GM10266 (cell line): ENCODE measurements at regions not wholly inside any gene's neighbourhood (a gene's known extent, or its start where the extent isn't known, plus 50 kb on each side); places are given as distances from the start of the nearest gene placed in this dataset.

Experiments used
- DNase-seq: peaks from one replicate; pipeline ENCODE4 v3.0.0; 2012; ENCODE audit errors: extremely low spot score
- CTCF ChIP-seq: IDR thresholded peaks from 2 replicates; pipeline ENCODE4 v1.5.1; 2012; ENCODE audit warnings: mild to moderate bottlenecking, low read depth; ENCODE audit not compliant: control insufficient read depth, insufficient read depth; ENCODE audit errors: missing control alignments

DNA sequence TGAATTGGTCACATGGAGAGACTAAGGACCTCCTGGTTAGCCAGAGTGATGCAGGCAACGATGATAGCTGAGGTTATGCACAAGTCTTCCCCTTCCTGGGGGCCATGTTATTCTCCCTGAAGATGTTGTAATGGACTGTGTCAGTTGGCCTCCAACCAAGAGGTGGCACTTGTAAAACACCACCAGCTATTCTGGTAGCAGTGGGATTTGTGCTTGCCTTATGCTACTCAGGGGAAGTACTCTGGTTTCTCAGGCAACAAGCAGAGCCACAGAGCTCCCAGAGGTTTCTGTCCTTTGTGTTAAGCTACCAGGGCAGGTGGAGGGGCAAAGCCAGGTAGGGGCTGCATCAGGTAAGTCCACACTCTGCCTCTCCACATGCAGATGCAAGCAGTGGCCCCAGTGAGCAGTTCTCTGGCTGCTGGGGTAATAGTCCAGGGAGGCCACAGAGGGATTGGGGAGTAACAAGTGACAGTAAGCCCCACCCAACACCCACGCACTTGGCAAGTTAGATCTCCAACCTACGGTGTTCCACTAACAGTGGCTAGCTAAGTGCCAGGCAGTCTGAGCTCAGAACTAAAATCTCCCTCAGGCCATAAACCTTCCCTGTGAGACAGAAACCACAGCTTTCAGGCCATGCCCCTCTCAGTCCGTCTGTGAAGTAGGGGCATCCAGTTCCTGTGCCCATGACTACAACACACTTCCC, 99.7 kb downstream of the RND3 start:
- TF ChIP-seq CTCF = no peak
- DNase-seq = no peak

- DNase-seq = no peak
- no peak for TF ChIP-seq CTCF
Observed at GRCh38 chr2:150385211-150385610, 102.3 kb downstream of the RND3 start.

DNA sequence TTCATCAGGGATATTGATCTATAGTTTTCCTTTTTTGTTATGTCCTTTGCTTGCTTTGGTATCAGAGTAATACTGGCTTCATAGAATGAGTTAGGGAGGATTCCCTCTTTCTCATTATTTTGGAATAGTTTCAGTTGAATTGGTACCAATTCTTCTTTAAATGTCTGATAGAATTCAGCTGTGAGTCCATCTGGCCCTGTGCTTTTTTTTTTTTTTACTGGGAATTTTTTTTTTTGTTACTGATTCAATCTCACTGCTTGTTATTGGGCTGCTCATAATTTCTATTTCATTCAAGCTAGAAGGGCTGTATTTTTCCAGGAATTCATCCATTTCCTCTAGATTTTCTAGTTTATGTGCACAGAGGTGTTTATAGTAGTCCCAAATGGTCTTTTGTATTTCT, 103.9 kb downstream of the RND3 start:
- TF ChIP-seq CTCF = no peak
- DNase-seq = no peak

DNA sequence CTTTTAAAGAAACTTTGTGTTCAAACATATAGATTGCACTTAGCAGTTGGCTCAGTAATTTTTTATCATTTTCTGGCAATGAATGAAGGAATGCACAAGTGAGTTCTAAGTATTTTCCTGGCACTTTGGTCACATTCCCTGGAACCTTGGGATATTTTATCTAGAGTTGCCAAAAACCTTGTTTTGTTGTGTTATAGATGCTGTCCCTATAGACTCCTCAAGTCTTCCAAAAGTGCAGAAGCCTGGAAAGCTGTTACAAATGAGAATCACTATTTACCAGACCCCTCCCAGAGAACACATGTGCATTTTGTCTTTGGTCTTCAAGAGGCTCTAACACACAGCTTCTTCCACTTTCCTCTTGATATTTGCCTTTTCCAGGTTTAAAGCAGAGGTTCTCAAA, 108.3 kb downstream of the RND3 start:
- no peak for TF ChIP-seq CTCF
- DNase-seq = no peak

DNA sequence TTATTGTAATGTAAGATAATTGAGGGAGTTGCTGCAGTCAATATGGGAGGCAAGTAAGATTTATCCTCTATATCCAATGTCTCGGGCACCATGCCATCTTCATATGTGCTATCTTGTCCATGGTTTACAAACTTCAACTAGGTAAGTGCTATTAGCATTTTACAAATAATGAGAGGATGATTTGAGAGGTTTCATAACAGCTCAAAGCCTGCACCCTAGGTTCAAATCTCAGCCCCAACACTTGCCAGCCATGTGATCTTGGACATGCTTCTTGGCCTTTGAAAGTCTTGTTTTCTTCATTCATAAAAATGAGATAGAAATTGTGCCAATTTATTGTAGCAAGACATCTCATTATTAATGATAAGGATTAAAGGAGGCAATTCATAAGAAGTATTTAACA, 108.8 kb downstream of the RND3 start:
- TF ChIP-seq CTCF = no peak
- DNase-seq = no peak

- TF ChIP-seq CTCF = no peak
- no peak for DNase-seq
Observed at GRCh38 chr2:150376553-150377335, 110.7 kb downstream of the RND3 start.

- DNase-seq = no peak
- no peak for TF ChIP-seq CTCF
Observed at GRCh38 chr2:150375333-150375732, 112.1 kb downstream of the RND3 start.
